ENCODE measurements at regions not wholly inside any gene's neighbourhood (a gene's known extent, or its start where the extent isn't known, plus 50 kb on each side); places are given as distances from the start of the nearest gene placed in this dataset.

DNA sequence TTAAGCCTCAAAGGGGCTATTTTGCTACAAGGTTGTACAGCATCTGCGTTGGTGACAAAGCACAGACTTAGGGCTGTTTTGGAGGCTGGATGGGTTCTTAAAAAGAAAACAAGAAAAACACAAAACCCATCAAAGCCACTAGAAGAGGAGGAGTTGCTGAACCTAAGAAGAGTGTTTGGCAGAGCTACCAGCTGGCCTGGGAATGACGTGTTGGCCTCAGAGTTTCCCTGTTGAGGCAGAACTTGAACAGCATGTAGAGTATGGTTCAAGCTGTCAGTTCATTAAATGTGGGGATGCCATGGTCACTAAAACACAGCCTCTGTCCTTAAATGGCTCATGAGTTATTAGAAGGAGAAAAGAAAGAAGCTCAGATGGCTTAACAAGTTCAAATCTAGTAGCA is 162.5 kb downstream of the TTC32 start:
- TF ChIP-seq POLR2AphosphoS5 (IDR thresholded peaks at IDR 0.05; ENCODE audit: low read depth, low read length) (no peak), REST (IDR thresholded peaks at IDR 0.05; ENCODE audit: insufficient read depth in 1 of 2, low read depth in 2 of 2, low read length in 2 of 2) (no peak), SIN3A (IDR thresholded peaks at IDR 0.05; ENCODE audit: borderline replicate concordance, insufficient read depth, low read length) (no peak), TAF1 (IDR thresholded peaks at IDR 0.05; ENCODE audit: borderline replicate concordance, insufficient read depth, low read length) (no peak), FOXP2 (optimal IDR thresholded peaks at IDR 0.05; ENCODE audit: borderline replicate concordance, extremely low read depth, extremely low read length, insufficient read depth) (no peak)

DNA sequence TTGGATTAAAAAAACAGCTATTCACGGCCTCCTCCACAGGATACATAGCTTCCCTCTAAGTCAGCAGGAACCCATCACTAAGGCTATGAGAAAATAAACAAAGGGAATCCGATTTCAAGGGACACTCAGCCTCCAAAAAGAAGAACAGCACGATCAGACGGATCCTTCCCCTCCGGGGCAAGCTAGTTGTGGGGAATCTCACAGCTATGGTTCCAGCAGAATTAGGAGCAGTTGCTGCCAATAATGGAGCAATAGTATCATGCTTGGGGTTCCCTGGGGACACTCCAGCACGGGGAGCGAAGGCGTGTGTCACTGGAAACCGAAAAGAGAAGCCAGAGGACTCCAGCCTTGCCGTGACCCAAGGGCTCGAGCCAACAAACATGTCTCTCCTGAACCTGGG is 163.1 kb downstream of the TTC32 start:
- no peak for TF ChIP-seq REST (IDR thresholded peaks at IDR 0.05; ENCODE audit: insufficient read depth in 1 of 2, low read depth in 2 of 2, low read length in 2 of 2)
- TF ChIP-seq SIN3A (IDR thresholded peaks at IDR 0.05; ENCODE audit: borderline replicate concordance, insufficient read depth, low read length) = no peak
- TF ChIP-seq TAF1 (IDR thresholded peaks at IDR 0.05; ENCODE audit: borderline replicate concordance, insufficient read depth, low read length) = no peak

DNA sequence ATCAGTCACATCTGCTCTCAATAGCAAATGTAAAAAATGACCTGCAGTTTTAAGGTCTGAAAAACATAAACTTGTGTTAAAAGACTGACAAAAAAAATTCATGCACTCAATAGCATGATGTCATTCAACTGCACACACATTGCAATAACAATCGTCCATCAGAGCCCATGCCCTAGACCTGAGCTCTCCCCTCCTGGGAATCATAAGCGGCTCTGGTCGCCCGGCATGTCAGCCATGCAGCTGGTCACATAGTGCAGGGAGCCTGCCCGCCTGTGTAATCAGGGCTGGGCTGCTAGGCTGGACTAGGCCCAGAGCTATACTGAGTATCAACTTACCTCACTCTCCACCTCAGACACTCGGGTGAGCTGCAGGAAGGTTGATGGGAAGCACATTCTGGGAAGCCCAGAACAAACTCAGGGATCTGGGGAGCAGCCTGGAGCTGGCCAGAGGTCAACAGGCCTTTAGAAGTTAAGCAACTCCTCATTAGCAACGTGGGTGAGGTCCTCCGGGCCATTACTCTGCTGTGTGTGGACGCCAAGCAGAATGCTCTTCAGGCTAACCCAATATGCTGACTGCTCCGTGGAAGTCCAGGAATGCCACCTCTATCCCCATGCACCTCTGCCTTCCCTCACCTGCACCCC is 165.5 kb downstream of the TTC32 start:
- TF ChIP-seq POLR2AphosphoS5 (IDR thresholded peaks at IDR 0.05; ENCODE audit: low read depth, low read length) = no peak
- no peak for TF ChIP-seq REST (IDR thresholded peaks at IDR 0.05; ENCODE audit: insufficient read depth in 1 of 2, low read depth in 2 of 2, low read length in 2 of 2)
- no peak for TF ChIP-seq TAF1 (IDR thresholded peaks at IDR 0.05; ENCODE audit: borderline replicate concordance, insufficient read depth, low read length)
- no peak for TF ChIP-seq SIN3A (IDR thresholded peaks at IDR 0.05; ENCODE audit: borderline replicate concordance, insufficient read depth, low read length)
- no peak for TF ChIP-seq FOXP2 (optimal IDR thresholded peaks at IDR 0.05; ENCODE audit: borderline replicate concordance, extremely low read depth, extremely low read length, insufficient read depth)

DNA sequence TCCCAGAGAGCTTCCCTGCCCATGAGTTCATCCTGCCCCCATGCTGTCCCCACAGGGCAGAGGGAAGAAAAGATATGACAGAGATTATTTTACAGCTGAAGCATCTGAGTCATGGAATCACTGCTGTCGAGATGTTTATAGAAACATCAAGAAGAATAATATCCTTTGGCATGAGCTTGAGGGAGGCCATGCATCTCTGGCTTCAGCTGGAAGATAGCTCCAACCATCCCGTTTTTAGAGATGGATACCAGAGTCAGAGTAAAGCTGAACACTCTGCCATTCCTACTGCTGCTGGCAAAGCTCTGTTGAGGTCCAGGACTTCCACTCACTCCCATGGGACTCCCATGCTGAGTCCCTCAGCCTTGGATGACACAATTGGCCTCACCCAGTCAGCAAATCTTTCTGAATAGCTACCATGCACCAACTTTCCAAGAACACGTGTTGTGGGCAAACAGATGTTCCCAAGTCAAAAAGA is 167.8 kb downstream of the TTC32 start:
- TF ChIP-seq REST (IDR thresholded peaks at IDR 0.05; ENCODE audit: insufficient read depth in 1 of 2, low read depth in 2 of 2, low read length in 2 of 2) (no peak), POLR2AphosphoS5 (IDR thresholded peaks at IDR 0.05; ENCODE audit: low read depth, low read length) (no peak), SIN3A (IDR thresholded peaks at IDR 0.05; ENCODE audit: borderline replicate concordance, insufficient read depth, low read length) (no peak), TAF1 (IDR thresholded peaks at IDR 0.05; ENCODE audit: borderline replicate concordance, insufficient read depth, low read length) (no peak), FOXP2 (optimal IDR thresholded peaks at IDR 0.05; ENCODE audit: borderline replicate concordance, extremely low read depth, extremely low read length, insufficient read depth) (no peak)

GRCh38 chr2:19733390-19733789 is 168.4 kb downstream of the TTC32 start:
- no peak for TF ChIP-seq FOXP2 (optimal IDR thresholded peaks at IDR 0.05; ENCODE audit: borderline replicate concordance, extremely low read depth, extremely low read length, insufficient read depth)
- no peak for TF ChIP-seq SIN3A (IDR thresholded peaks at IDR 0.05; ENCODE audit: borderline replicate concordance, insufficient read depth, low read length)
- TF ChIP-seq POLR2AphosphoS5 (IDR thresholded peaks at IDR 0.05; ENCODE audit: low read depth, low read length) = no peak
- no peak for TF ChIP-seq REST (IDR thresholded peaks at IDR 0.05; ENCODE audit: insufficient read depth in 1 of 2, low read depth in 2 of 2, low read length in 2 of 2)
- TF ChIP-seq TAF1 (IDR thresholded peaks at IDR 0.05; ENCODE audit: borderline replicate concordance, insufficient read depth, low read length) = no peak

Data from PFSK-1 (cell line).